Hematopoietic multipotent progenitor cell treated with erythropoietin and hydrocortisone succinate and interleukin-3 and kit ligand, for 4 days (in vitro differentiated cells): ENCODE measurements at regions not wholly inside any gene's neighbourhood (a gene's known extent, or its start where the extent isn't known, plus 50 kb on each side); places are given as distances from the start of the nearest gene placed in this dataset.

Source experiments
- DNase-seq: peaks from one replicate; pipeline ENCODE4 v3.0.0-alpha.2; 2015

DNA sequence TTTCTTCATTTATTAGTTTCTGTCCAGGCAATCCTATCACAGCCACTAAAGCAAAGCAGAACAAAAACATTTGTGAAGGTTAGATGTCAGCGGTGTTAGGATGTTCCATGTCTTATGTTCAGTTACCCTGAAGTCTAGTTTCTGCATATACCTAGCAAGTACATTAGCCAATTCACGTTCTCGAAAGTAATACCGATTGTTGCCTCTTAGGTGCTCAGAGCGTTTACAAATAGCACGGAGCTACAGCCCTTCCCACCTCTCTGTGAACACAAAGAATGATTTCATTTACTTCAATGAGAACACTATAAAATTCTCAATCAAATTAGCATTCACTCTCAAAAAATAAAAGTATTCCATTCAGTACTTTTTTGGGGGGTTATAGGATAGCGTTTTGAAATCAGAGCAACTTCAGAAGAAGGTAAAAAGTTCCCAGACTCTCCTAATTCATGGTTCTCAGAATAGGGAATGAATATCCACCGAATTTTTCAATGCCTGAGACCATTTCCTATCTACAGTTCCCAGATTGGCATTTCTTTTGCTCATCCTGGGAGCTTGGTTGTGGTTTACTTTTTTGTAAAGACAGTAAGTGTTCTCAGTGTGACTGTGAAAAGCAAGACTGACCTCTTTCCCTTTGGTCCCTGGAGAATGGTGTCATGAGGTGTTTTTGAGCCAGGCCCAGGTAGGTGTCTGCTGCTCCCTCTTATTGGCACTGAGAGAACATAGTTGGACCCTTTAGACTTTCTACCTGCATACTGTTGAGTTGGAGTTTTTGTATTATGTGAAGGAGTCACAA, 488.0 kb upstream of the RGS6 start:
- no peak for DNase-seq

DNA sequence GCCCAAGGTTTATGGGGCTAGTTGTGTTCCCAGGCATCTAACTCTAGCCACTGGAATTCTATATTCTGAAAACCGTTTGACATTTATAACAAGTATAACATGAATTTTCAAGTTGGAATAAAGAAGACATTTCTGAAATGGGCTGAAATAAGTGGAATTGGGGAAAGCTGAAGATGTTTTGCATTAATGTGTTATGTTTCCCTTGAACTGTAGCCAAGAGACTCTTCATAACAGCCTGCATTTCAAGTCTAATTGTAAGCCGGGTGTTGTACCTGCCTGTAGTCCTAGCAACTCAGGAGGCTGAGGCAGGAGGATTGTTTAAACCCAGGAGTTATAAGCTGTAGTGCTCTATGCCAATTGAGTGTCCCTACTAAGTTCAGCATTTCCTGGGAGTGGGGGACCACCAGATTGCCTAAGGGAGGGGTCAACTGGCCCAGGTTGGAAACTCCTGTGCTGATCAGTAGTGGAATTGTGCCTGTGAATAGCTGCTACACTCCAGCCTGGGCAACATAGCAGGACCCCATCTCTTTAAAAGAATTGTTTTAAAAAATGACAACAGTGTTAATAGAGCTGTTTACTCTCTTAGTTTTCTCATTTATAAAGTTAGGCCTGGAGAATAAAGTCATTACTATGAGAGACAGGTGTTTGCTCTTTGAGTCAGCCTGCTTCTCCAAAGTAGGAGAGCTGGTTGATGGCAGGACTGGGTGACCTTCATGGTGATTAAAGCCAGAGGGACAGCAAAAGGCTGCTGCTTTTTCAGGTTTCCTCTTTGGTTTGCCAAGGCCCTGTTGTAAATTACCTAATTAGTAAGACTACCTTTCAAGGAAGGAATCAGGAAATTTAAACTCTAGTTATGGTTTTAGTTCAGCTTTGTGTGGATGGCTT, 483.6 kb upstream of the RGS6 start:
- no peak for DNase-seq

DNA sequence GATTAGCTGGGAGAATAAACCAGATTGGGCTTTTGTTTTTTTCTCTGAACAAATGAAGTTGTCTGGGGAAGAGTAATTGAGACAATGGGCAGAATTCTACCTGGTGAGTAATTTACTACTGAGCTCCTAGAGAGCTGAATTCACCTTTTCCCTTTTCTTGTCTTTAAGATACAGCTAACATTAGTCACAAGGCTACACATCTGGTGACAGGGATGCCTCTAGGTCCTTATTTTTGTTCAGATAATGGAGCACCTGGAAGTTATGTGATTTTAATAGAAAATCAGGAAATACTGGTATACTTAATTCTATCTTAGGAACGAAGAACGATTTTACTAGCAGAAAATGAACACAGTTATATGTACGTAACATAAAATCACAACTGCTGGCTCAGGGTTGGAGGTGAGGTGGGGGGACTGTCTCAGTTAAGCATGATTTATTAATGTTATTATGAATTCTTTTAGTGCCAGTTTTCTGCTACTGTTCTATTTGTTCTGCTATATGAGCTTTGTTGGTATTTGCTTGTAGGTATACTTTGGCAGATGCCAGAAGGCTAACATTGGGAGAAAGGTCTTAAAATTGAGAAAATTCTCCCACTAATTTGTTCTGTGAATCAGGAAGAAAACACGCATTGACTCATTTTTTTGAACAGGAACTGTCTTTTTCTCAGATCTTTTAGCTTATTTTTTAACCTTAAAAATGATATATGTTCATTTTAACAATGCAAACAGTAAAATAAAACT, 482.7 kb upstream of the RGS6 start:
- no peak for DNase-seq

DNA sequence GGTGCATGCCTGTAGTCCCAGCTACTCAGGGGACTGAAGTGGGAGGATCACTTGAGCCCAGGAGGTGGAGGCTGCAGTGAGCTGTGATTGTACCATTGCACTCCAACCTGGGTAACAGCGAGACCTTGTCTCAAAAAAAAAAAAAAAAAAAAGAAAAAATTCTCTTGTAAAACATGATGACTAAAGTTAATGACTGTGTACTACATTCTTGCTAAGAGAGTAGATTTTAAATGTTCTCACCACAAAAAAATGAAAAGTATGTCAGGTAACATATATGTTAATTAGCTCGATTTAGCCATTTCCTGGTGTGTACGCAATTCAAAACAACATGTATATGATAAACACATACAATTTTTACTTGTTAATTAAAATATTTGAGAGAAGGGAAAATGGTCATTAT, 480.7 kb upstream of the RGS6 start:
- DNase-seq, result no peak

DNA sequence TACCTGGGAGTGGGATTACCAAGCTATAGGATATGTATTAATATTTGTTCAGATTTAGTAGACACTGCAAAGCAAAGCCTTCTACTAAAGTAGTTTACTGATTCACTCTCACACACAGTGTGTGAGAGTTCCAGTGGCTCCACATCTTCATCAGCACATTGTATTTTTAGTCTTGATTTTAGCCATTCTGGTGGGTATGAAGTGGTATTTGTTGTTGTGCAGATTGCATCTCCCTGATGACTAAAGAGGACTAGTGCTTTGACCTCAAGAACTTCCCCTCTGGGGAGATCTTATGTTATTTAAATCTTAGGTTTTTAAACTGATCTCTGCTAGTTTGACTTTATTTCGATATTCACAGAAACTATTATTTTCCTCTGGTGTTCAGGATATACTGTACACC, 479.7 kb upstream of the RGS6 start:
- DNase-seq, result no peak

DNA sequence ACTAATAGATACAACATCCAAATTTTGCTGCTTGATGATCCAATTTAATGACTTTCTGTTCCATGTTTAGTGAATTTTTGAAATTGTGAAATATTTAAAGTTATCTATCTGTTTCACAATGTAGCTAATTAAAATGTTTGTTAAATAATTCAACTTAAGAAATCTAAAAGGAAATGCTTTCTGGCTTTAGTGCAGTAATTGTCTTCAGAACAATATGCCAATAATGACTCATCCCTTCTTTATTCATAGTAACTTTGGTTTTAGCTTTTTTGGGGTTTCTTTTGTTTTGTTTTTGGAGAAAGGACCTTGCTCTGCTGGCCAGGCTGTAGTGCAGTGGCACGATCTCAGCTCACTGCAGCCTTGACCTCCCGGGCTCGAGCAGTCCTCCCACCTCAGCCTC, 479.2 kb upstream of the RGS6 start:
- no peak for DNase-seq

DNA sequence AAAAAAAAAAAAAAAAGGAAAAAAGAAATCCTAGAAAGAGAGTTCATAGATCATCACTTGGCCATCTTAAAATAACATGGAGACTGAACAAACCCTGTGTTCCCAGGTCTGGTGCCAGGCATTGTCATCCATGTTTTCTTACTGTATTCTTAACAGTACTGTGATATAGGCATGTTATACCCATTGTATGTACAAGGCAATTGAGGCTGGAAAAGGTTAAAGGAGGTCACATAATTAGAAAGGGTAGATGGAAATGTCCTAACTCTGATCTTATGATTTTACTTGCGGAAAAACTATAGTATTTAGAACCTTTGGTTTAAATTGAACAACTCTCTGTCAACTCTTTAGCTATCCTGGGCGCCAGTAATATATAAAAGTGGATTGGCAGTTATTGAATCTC, 478.2 kb upstream of the RGS6 start:
- no peak for DNase-seq

DNA sequence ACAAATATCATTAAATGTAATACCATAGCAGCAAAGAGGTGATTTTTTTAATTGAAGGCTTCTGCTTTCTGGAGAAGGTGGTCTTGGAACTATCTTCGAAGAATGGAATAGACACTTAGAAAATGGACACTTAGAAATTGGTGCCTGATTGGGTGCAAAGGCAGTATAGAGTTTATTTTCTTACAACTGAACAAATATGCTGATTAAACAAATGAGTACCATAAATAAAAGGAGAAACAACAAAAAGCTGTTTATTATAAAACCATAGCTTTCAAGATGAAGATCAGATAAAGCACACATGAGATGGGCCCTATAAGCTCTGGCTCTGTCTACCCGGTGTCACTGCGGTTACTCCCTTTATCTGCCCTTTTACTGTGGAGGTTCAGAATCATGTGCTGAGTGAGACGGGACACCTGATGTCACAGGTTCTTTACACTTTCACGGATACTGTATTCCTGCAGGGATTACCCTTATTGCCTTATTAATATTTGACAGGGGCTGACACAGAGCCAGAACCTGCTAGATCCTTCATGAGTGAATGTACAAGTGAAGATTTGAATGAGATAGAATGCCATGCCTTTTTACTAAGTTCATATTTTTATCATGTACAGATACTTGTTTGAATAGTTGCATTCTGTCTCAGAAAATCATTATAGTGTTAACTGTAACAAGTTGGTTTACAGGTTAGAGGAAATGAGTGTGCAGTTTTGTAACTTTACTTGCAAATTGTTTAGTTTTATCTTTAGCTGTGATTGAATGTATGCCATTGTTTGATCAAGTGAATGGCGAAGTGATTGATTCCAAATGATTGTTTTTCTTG, 477.5 kb upstream of the RGS6 start:
- DNase-seq, result no peak

DNA sequence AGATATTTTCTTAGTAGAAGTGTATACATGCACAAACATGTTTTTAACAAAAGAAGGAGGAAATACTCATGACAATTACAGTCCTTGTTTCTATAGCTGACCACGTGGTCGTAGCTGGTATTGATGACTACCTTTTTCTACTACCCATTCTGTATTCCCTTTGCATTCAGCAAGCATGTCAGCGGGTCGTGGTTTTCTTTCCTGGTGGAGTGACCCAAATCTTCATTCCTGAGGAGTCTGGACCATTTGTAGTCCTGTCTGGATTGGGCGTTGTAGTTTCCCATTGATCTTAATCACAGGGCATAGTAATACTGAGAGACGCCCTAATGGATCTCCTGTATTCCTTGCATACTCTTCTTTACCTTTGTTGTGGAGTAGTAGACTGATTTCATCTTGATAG, 472.1 kb upstream of the RGS6 start:
- DNase-seq, result no peak

DNA sequence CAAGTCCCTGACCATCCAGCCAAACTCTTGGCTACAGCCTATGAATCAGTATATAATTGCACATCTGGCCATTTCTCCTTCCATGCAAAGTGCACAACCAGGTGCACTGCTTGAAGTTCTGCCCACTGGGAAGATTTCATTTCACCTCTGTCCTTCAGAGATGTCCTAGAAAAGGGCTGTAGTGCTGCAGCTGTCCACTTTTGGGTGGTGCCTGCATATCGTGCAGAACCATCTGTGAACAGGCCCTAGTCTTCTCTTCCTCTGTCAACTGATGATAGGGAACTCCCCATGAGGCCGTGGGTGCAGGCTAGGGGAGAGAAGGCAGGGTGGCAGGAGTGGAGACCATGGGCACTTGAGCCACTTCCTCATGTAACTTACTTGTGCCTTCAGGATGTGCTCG, 470.6 kb upstream of the RGS6 start:
- DNase-seq, result peak; percentile 12

DNA sequence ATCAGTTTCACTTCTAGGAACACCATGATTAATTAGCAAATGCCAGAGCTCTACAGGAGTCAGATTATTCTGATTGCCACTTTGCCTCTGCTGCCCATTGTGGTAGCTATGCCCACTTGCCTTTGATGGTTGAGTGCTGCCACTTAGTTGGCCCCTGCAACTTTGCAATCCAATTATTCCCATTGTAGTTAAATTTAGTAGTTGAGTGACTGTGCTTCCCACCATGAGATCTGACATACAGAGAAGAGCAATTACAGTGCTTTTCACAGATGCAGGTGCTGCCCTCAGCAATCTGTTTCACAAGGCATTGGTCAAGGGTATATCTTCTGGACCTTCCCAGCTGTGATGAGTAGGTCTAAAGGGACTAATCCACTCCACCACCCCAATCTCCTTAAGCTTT, 468.4 kb upstream of the RGS6 start:
- DNase-seq, result no peak

DNA sequence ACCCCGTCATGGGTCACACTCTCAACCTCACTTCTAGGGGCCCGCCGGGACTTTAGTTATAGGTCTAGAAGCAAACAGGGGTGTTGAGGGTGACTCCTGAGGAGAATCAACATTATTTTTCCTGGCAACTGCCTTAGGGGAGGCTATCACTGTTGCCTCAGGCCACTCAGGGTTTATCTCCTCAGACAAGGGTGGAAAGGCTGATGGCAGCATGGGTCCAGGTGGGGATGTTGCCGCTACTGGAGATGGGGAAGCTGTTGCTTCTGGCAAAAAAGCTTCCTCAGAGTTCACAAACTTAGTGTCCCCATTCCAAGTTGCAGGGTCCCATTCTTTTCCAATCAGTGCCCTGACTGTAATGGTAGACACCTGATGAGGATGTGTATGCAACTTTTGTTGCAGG, 467.4 kb upstream of the RGS6 start:
- DNase-seq, result no peak

DNA sequence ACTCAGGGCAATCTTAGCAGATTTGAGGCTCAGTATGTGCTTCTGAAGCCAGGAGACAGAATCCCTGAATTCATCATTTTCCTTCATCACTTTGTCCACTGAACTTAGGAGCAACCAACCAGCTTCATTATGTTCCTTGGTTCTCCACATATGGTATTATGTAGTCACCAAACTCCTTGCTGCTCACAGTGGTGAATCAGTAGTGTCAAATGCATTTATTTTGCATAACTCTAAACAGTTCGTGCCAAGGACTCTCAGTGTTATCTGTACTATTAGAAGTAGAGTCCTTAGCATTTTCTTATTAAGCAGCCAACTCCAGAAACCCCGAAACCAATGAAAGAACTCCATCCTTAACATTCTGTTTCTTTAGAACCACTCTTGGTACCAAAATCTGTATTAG, 466.9 kb upstream of the RGS6 start:
- DNase-seq, result no peak

DNA sequence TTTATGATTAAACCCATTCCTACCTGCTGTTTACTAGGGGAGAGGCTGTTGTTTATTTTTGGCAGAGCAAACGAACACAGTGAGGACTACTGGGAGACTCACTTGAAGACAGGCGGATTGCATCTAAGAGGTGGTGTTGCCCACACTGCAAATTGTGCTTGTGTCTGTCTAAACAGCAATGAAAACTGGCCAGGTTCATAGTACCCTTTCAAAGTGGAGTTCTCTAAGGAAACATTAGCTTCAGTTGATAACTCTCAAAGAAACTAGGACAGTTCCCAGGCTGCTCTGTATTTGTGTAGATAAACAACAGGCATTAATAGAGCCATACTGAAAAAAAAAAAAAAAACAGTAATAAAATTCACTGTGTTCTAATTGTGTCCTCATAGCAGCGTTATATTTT, 466.0 kb upstream of the RGS6 start:
- DNase-seq, result no peak

DNA sequence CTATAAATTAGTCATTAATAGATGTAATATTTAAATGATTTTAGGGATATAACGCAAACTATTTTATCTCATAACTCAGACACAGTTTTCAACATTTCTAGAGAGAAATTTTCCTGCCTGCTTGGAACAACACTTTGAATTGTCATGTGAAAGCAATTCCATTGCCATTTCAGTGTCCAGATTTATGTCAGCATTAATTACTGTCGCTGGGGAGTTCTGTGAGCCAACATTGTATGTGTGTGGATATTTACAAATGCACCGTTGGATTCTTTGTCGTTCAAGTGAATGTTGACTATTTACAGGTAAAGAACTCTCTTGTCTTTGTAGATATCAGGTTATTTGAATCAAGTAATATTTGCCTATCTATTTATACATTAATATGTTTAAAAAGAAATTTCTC, 465.3 kb upstream of the RGS6 start:
- DNase-seq, result no peak

DNA sequence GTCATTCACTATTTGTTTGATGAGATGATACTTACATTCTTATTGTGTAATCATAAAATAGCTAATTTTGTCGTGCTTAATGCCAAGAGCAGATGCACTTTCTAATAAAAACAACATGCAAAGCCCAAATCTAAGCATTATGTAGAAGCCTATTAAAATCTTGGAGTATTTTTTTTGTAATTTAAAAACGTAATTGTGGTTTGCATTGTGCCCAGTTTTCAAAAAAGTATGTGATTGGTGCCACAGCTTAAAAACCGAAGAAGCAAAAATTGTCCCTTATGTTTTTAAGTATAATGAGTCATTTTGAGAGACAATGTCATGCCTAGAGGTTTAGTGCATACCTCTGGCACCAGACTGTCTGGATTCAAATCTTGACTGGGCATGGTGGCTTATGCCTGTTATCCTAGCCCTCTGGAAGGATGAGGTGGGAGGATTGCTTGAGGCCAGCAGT, 464.8 kb upstream of the RGS6 start:
- no peak for DNase-seq

DNA sequence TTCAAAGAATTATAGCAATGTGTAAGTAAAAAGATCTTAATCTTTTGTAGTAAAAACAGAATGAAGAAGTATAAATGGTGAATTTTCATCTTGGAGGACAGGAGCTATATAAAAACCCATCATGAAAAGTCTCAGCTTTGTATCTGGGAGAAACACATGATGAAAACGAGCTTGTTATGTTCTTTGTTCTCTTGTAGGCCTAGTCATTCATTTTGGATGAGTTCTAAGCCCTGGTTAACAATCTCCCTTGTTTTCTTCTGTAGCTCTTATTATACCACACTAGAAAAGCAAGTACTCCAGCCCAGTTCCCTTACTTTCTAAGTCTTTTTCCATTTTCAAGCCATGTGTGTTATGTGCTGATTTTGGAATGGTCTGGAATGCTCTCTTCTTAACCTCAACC, 463.5 kb upstream of the RGS6 start:
- no peak for DNase-seq

DNA sequence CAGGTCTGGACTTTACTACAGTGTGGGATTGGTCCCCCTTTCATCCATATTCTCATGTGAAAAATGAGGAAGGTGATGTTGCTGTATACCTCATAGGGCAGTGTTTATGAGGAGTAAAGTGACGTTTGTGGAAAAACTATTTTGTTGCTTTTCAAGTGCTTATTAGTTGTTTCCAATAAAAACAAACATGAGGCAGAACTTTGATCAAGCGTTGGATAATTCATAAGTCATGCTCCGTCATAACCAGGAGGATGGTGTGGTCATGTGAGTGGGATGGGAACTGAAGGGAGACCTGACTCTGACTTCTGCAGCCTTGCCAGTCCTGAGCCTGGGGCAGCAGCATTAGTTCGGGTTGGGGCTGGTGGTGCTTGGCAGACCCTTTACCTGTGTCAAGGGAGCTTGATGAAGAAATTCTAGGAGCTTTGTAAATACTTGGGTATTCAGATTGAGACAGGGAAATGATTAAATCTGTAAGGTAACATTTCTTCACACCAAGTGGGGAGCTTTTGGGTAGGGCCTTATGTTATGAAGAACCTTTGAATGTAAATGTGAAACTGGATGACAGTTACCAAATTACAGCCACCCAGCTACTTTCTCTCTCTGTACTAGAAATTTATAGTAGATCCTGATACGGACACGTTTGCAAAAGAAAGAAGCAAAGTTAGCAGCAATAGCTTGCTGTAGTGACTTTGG, 462.4 kb upstream of the RGS6 start:
- no peak for DNase-seq

DNA sequence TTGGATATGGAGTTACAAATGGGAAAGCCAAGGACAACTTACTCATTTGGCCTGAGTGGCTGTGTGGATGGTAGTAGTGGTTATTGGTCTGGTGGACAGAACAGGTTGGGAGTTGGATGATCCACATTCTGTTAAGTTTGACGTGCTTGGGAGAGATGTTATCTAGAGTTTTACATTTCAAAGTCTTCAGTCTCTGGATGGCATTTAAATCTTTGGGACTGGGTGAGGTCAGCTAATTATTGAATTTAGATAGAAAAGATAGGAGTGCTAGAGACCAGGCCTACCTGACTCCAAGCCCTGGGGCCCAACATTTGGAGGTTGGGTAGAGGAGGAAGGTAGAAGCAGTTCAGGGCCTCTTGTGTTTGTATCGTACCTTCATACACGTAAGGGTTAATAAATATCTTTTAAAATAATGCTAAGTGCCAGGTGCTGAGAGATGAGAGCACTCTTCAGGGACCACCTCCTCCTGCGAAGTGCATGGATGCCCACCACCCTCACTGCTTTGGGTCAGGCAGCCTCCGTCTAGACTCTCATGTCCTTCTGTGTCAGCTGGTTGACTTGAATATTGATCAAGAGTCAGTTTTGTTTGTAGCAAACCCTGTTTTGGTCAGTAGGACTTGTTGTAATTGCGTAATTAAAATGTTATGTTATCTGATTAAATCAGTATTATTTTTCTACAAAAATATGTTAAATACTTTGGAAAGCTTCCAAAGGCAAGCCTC, 460.4 kb upstream of the RGS6 start:
- DNase-seq, result no peak

DNA sequence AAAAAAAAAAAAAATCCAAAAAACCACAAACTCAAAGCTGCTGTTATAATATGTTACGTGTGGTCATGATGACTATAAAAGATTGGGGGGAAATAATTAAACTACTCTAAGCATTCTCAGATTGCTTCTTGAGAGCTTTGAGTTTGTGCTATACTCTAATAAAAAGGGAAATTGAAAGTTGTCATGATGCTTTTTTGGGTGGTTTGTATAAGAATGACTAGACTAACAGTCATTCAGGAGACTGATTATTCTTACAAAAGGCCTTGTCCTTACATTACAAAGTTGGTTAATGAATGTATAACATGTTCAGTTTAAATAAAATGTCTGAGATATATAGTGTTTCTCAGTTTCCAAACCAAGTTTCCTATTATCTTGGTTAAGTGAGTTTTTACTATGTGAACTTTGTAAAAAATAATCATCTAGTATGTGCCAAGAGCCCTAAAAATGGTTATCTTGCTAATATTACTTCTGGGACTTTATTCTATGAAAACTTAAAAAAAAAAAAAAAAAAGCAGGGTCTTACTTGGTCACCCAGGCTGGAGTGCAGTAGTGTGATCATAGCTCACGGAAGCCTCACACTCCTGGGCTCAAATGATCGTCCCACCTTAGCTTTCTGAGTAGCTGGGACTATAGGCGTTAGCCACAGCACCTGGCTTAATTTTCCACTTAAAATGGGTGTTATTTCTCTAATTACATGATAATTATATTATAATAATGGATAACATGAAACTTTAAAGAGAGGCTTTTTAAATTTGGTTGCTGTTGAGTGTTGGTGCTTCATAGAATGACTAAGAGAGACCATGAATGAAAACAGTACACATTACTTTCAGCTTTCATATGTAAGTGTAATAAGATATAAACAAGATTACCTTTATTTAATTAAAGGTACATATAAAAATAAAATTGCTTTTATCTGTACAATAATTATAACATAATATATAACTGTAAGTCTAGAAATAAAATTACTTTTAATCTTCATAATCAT, 459.6 kb upstream of the RGS6 start:
- peak; percentile 24 for DNase-seq
